HG03442 (cell line): ENCODE measurements at regions not wholly inside any gene's neighbourhood (a gene's known extent, or its start where the extent isn't known, plus 50 kb on each side); places are given as distances from the start of the nearest gene placed in this dataset.
"Not testable (repeated sequence)": the region's sequence is repeated elsewhere in the genome, so short reads cannot be mapped to it uniquely, and the experiment has no call there.

Experiments
- ATAC-seq: cut with Tn5 transposase; IDR thresholded peaks from one replicate; pipeline ENCODE4 v1.9.1; 2021; ENCODE audit warnings: mild to moderate bottlenecking, moderate library complexity; ENCODE audit not compliant: unreplicated experiment

GRCh38 chr3:27779176-27779575 is 57.1 kb upstream of the EOMES start:
- no peak for ATAC-seq

- no peak for ATAC-seq
Observed at GRCh38 chr3:27789420-27789819, 67.3 kb upstream of the EOMES start.

- ATAC-seq: no peak
Observed at GRCh38 chr3:27791956-27792355, 69.8 kb upstream of the EOMES start.

GRCh38 chr3:27792869-27793268 is 70.7 kb upstream of the EOMES start:
- ATAC-seq: no peak

GRCh38 chr3:27794211-27794610 is 72.1 kb upstream of the EOMES start:
- no peak for ATAC-seq

- ATAC-seq: no peak
Observed at GRCh38 chr3:27796365-27796875, 74.3 kb upstream of the EOMES start.

- no peak for ATAC-seq
Observed at GRCh38 chr3:27797773-27798172, 75.7 kb upstream of the EOMES start.

GRCh38 chr3:27800261-27800660 is 78.1 kb upstream of the EOMES start:
- ATAC-seq: no peak

- ATAC-seq: no peak
Observed at GRCh38 chr3:27802425-27802824, 80.3 kb upstream of the EOMES start.

GRCh38 chr3:27802849-27803248 is 80.7 kb upstream of the EOMES start:
- no peak for ATAC-seq

- no peak for ATAC-seq
Observed at GRCh38 chr3:27805282-27805681, 83.2 kb upstream of the EOMES start.

- ATAC-seq: no peak
Observed at GRCh38 chr3:27813255-27813654, 91.1 kb upstream of the EOMES start.

GRCh38 chr3:27821609-27822008 is 99.5 kb upstream of the EOMES start:
- not testable (repeated sequence) for ATAC-seq

GRCh38 chr3:27824312-27825200 is 102.4 kb upstream of the EOMES start:
- no peak for ATAC-seq

- no peak for ATAC-seq
Observed at GRCh38 chr3:27826448-27826847, 104.3 kb upstream of the EOMES start.

GRCh38 chr3:27827041-27827440 is 104.9 kb upstream of the EOMES start:
- ATAC-seq: no peak

GRCh38 chr3:27840807-27841594 is 118.9 kb upstream of the EOMES start:
- ATAC-seq: no peak

- no peak for ATAC-seq
Observed at GRCh38 chr3:27844052-27844675, 122.0 kb upstream of the EOMES start.

GRCh38 chr3:27847697-27848096 is 125.6 kb upstream of the EOMES start:
- ATAC-seq: no peak

- ATAC-seq: no peak
Observed at GRCh38 chr3:27848826-27849225, 126.7 kb upstream of the EOMES start.

- ATAC-seq: no peak
Observed at GRCh38 chr3:27859821-27860220, 137.7 kb upstream of the EOMES start.
